ENCODE measurements at regions not wholly inside any gene's neighbourhood (a gene's known extent, or its start where the extent isn't known, plus 50 kb on each side); places are given as distances from the start of the nearest gene placed in this dataset.

GRCh38 chr3:94416768-94417167, 353.9 kb downstream of the NSUN3 start:
- Histone ChIP-seq H3K9ac (ENCODE audit: low read depth, low read length) (no peak overlapping the region), H3K9me3 (ENCODE audit: insufficient read depth, low read length, severe bottlenecking) (no peaks in the 10 kb centered on the region), H2AFZ (ENCODE audit: low read depth, low read length) (no peak overlapping the region), H3K36me3 (ENCODE audit: insufficient read depth, low read length) (no peaks in the 10 kb centered on the region), H3K79me2 (ENCODE audit: insufficient read depth, low read length) (no peaks in the 10 kb centered on the region), H4K20me1 (ENCODE audit: insufficient read depth, low read length) (no peaks in the 10 kb centered on the region), H3K27me3 (ENCODE audit: insufficient read depth, low read length, poor library complexity) (no peaks in the 10 kb centered on the region), H3K4me1 (ENCODE audit: insufficient read depth, low read length) (no peaks in the 10 kb centered on the region), H3K4me3 (ENCODE audit: low read depth in 1 of 2, low read length in 2 of 2) (no peak overlapping the region), H3K27ac (ENCODE audit: low read length) (no peak overlapping the region), H3K4me2 (ENCODE audit: insufficient read depth, low read length) (no peak overlapping the region)
- DNase-seq (no peak), ATAC-seq (ENCODE audit: insufficient read depth, low read depth) (no peak)
- TF ChIP-seq EZH2 (IDR thresholded peaks at IDR 0.05; ENCODE audit: borderline replicate concordance, low read depth, low read length, severe bottlenecking) (no peak), CTCF (IDR thresholded peaks at IDR 0.05; ENCODE audit: borderline replicate concordance, extremely low read depth, low read length, poor library complexity, severe bottlenecking) (no peak)

- Histone ChIP-seq H3K9me3 (ENCODE audit: insufficient read depth, low read length, severe bottlenecking) (no peaks in the 10 kb centered on the region), H3K79me2 (ENCODE audit: insufficient read depth, low read length) (no peaks in the 10 kb centered on the region), H3K4me3 (ENCODE audit: low read depth in 1 of 2, low read length in 2 of 2) (no peak overlapping the region), H3K4me1 (ENCODE audit: insufficient read depth, low read length) (no peaks in the 10 kb centered on the region), H3K9ac (ENCODE audit: low read depth, low read length) (no peak overlapping the region), H3K27ac (ENCODE audit: low read length) (no peak overlapping the region), H2AFZ (ENCODE audit: low read depth, low read length) (no peak overlapping the region), H4K20me1 (ENCODE audit: insufficient read depth, low read length) (no peaks in the 10 kb centered on the region), H3K36me3 (ENCODE audit: insufficient read depth, low read length) (no peaks in the 10 kb centered on the region), H3K4me2 (ENCODE audit: insufficient read depth, low read length) (no peak overlapping the region), H3K27me3 (ENCODE audit: insufficient read depth, low read length, poor library complexity) (no peaks in the 10 kb centered on the region)
- TF ChIP-seq CTCF (IDR thresholded peaks at IDR 0.05; ENCODE audit: borderline replicate concordance, extremely low read depth, low read length, poor library complexity, severe bottlenecking), result no peak
- TF ChIP-seq EZH2 (IDR thresholded peaks at IDR 0.05; ENCODE audit: borderline replicate concordance, low read depth, low read length, severe bottlenecking), result no peak
- ATAC-seq (ENCODE audit: insufficient read depth, low read depth) (no peak), DNase-seq (no peak)
Observed at GRCh38 chr3:94417963-94418455, 355.1 kb downstream of the NSUN3 start.

- Histone ChIP-seq H3K27ac (ENCODE audit: low read length) (no peak overlapping the region), H3K9ac (ENCODE audit: low read depth, low read length) (no peak overlapping the region), H3K36me3 (ENCODE audit: insufficient read depth, low read length) (no peaks in the 10 kb centered on the region)
Observed at GRCh38 chr3:94420931-94421330, 358.1 kb downstream of the NSUN3 start.

More at GRCh38 chr3:94420931-94421330, 358.1 kb downstream of the NSUN3 start:
- Histone ChIP-seq H3K4me3 (ENCODE audit: low read depth in 1 of 2, low read length in 2 of 2) (no peak overlapping the region), H2AFZ (ENCODE audit: low read depth, low read length) (no peak overlapping the region), H4K20me1 (ENCODE audit: insufficient read depth, low read length) (no peaks in the 10 kb centered on the region), H3K4me1 (ENCODE audit: insufficient read depth, low read length) (no peaks in the 10 kb centered on the region), H3K4me2 (ENCODE audit: insufficient read depth, low read length) (no peak overlapping the region), H3K27me3 (ENCODE audit: insufficient read depth, low read length, poor library complexity) (no peaks in the 10 kb centered on the region), H3K79me2 (ENCODE audit: insufficient read depth, low read length) (no peaks in the 10 kb centered on the region), H3K9me3 (ENCODE audit: insufficient read depth, low read length, severe bottlenecking) (no peaks in the 10 kb centered on the region)
- DNase-seq (no peak), ATAC-seq (ENCODE audit: insufficient read depth, low read depth) (no peak)
- TF ChIP-seq CTCF (IDR thresholded peaks at IDR 0.05; ENCODE audit: borderline replicate concordance, extremely low read depth, low read length, poor library complexity, severe bottlenecking) (no peak), EZH2 (IDR thresholded peaks at IDR 0.05; ENCODE audit: borderline replicate concordance, low read depth, low read length, severe bottlenecking) (no peak)

Measured in DND-41 (cell line).